DOHH2 (cell line): ENCODE measurements at regions not wholly inside any gene's neighbourhood (a gene's known extent, or its start where the extent isn't known, plus 50 kb on each side); places are given as distances from the start of the nearest gene placed in this dataset.

Experiments used
- CTCF ChIP-seq: fragments of 200-600 bp; sonication (generic); IDR thresholded peaks from one replicate; pipeline ENCODE4 v1.5.1; 2014; ENCODE audit warnings: antibody characterized with exemption, mild to moderate bottlenecking, low read depth, low read length; ENCODE audit not compliant: poor library complexity, severe bottlenecking
- EZH2phosphoT487 ChIP-seq: fragments of 200-600 bp; sonication (generic); IDR thresholded peaks from 2 replicates; pipeline ENCODE4 v1.6.1; 2017; ENCODE audit warnings: borderline replicate concordance, mild to moderate bottlenecking, antibody characterized with exemption, low read length, moderate library complexity, mixed read lengths

GRCh38 chr3:5678844-5679243, 491.3 kb downstream of the EDEM1 start:
- TF ChIP-seq CTCF (no peak), EZH2phosphoT487 (no peak)
